ENCODE measurements at regions not wholly inside any gene's neighbourhood (a gene's known extent, or its start where the extent isn't known, plus 50 kb on each side); places are given as distances from the start of the nearest gene placed in this dataset.
A peak's percentile ranks its signal among the peaks of the same experiment; 100 is the strongest.
"Not testable (repeated sequence)": the region's sequence is repeated elsewhere in the genome, so short reads cannot be mapped to it uniquely, and the experiment has no call there.

- not testable (repeated sequence) for DNase-seq (ENCODE audit: low spot score)
These were observed 1602.3 kb downstream of the RPIA start for GRCh38 chr2:90293806-90294205.

GRCh38 chr2:90295036-90295750, 1603.7 kb downstream of the RPIA start:
- not testable (repeated sequence) for DNase-seq (ENCODE audit: low spot score)

GRCh38 chr2:90296484-90296777, 1605.0 kb downstream of the RPIA start:
- not testable (repeated sequence) for DNase-seq (ENCODE audit: low spot score)

- DNase-seq (ENCODE audit: low spot score), result not testable (repeated sequence)
These were observed 1606.2 kb downstream of the RPIA start for GRCh38 chr2:90297701-90298100.

- DNase-seq (ENCODE audit: low spot score), result not testable (repeated sequence)
These were observed 1606.8 kb downstream of the RPIA start for GRCh38 chr2:90298126-90298755.

GRCh38 chr2:90298983-90299382, 1607.5 kb downstream of the RPIA start:
- DNase-seq (ENCODE audit: low spot score), result not testable (repeated sequence)

- DNase-seq (ENCODE audit: low spot score), result not testable (repeated sequence)
These were observed 1631.5 kb downstream of the RPIA start for GRCh38 chr2:90322982-90323381.

GRCh38 chr2:90323612-90324558, 1632.4 kb downstream of the RPIA start:
- peak; percentile 43 for DNase-seq (ENCODE audit: low spot score)

GRCh38 chr2:90324672-90325071, 1633.2 kb downstream of the RPIA start:
- not testable (repeated sequence) for DNase-seq (ENCODE audit: low spot score)

- not testable (repeated sequence) for DNase-seq (ENCODE audit: low spot score)
These were observed 1634.4 kb downstream of the RPIA start for GRCh38 chr2:90325796-90326353.

- DNase-seq (ENCODE audit: low spot score), result not testable (repeated sequence)
These were observed 1664.1 kb downstream of the RPIA start for GRCh38 chr2:90355546-90355945.

- not testable (repeated sequence) for DNase-seq (ENCODE audit: low spot score)
These were observed 1667.9 kb downstream of the RPIA start for GRCh38 chr2:90359344-90359743.

- not testable (repeated sequence) for DNase-seq (ENCODE audit: low spot score)
These were observed 1668.6 kb downstream of the RPIA start for GRCh38 chr2:90359887-90360730.

- DNase-seq (ENCODE audit: low spot score), result not testable (repeated sequence)
These were observed 1669.2 kb downstream of the RPIA start for GRCh38 chr2:90360731-90361035.

Measured in ureter (tissue), 1 donor.